RPMI7951 (cell line): ENCODE measurements at regions not wholly inside any gene's neighbourhood (a gene's known extent, or its start where the extent isn't known, plus 50 kb on each side); places are given as distances from the start of the nearest gene placed in this dataset.
A peak's percentile ranks its signal among the peaks of the same experiment; 100 is the strongest.

ENCODE experiments used
- DNase-seq: peaks from one replicate; pipeline ENCODE4 v3.0.0-alpha.2; 2012; ENCODE audit warnings: low read depth

DNA sequence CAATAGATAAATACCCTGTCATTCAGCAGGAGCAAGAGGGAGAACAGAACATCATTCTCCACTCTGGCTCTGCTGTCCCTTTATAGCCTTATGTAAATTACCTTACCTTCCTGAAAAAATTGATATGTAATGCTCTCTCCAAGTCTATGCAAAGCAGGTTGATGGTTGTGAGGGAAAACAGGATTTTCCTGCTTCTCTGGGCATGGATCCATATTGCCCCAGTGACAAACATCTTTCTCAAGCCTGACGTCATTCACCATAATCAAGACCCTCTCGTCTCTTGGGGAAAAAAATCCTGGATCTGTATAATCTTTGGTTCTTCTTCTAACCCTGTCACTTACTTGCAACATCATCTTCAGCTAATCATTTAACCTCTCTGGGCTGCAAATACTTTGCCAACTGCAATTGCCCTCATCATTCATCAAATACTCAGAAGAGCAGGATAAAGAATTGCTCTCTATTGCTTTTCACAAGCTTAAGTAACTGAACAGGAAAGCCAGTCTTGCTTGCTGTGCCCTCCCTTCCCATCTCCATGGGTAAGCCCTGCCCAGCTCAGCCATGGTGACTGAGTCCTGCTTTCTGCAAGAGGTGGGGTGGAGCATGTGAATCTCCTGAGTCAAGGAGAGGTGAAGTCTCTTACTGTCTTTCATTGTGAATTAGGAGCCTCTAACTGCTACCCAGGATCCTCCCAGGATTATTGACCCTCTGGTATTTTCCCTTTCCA, 123.7 kb upstream of the KLF7 start:
- no peak for DNase-seq

GRCh38 chr2:207290833-207291624, 125.3 kb upstream of the KLF7 start:
- no peak for DNase-seq

DNA sequence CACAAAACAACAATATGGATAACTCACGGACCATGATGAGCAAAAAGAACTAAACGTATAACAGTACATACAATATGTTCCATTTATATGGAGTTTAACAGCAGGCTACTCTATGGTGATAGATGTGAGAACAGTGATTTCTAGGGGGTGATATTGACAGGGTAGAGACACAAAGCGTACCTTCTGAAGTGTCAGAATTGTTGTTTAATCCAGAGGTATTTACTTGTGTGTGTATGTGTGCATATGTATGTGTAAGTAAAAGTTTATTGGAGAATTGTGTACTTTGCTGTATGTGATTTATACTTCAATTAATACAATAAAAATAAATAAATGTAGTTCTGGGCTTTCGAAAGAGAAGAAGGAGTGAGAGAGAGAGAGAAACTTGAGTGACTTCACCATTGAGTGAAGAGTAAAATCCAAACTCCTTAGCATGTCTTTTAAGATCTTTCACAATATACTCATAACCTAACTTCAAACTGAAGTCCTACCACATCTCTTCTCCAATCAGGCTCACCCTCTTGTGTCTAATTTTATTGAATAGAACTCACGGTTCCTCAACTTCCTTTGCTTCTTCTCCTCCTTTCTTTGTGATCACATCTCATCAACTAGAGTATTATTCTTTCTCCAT, 126.0 kb upstream of the KLF7 start:
- no peak for DNase-seq

DNA sequence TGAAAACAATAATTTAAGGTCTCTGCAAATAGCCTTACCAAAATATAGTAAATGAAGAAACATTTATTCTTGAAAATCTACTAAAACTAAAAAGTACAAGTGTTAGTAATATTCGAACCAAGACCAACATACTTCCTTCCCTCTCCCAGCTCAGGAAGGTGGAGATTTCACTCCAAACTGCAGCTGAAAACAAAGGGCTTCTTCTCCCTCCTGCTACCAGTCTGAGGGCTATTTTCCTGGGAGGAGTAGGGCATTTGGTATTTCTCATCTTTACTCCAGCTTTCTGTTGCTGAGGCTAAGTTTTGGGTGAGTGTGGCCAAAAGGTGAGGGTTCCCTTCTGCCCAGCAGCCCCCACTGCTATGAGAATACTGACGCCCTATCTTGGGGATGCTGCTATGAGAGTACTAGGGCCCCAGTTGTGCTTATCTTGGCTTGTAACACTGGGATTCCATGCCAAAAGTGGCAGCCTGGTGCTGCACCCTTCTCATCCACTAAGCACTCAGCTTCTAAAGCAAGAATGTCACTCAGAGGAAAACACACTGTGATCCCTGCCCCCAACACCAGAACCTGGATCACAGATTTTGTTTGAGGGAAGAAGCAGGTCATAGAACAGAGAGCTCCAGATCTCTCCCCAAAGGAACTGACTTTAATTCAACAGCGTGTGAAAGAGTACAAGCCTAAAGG, 130.7 kb upstream of the KLF7 start:
- DNase-seq, result no peak

GRCh38 chr2:207300817-207301216, 135.1 kb upstream of the KLF7 start:
- no peak for DNase-seq

GRCh38 chr2:207304761-207305160, 139.0 kb upstream of the KLF7 start:
- no peak for DNase-seq

- no peak for DNase-seq
These were observed 142.9 kb upstream of the KLF7 start for GRCh38 chr2:207308519-207309224.

- peak; percentile 98 for DNase-seq
These were observed 145.7 kb upstream of the KLF7 start for GRCh38 chr2:207311316-207312005.

GRCh38 chr2:207312006-207312356, 146.2 kb upstream of the KLF7 start:
- no peak for DNase-seq

GRCh38 chr2:207313947-207314346, 148.2 kb upstream of the KLF7 start:
- no peak for DNase-seq

DNA sequence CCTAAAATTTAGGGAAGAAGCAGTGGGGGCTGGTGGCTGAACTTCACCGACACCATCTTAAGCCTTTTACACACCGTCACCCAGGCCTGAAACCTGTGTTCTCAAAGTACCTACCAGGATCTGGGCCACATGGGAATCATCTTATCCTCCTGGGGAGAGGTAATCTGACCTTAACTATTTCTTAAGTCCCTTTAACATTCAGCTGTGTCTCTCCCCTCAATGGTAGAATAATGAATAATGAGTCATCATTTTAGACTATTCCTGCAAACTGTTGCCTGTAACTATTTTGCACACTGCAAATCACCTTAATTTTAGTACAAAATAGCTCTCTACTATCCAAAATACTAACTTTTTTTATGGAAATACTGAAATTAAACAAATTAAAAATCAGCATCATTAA, 149.4 kb upstream of the KLF7 start:
- peak; percentile 42 for DNase-seq

- DNase-seq, result no peak
These were observed 150.7 kb upstream of the KLF7 start for GRCh38 chr2:207316484-207316883.

DNA sequence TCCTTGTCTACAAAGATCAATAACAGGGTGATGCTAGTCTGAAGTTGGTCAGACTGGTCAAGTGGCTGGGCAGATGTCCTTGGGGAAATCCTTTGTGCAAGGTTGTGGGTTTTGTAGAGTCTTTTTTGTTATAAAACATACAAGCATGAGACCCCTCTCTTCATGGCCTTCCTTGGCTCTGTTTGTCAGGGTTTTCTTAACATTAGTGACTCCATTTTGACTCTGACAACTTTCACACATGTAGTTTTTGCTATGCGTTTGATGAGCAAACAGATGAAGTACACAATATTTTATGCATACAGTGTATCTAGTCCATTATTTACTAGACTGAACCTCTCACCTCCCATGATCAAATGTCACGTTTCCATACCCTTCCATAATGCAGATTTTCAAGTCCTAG, 151.2 kb upstream of the KLF7 start:
- no peak for DNase-seq

- DNase-seq, result no peak
These were observed 151.7 kb upstream of the KLF7 start for GRCh38 chr2:207317378-207317984.

- no peak for DNase-seq
These were observed 152.5 kb upstream of the KLF7 start for GRCh38 chr2:207318181-207318628.

DNA sequence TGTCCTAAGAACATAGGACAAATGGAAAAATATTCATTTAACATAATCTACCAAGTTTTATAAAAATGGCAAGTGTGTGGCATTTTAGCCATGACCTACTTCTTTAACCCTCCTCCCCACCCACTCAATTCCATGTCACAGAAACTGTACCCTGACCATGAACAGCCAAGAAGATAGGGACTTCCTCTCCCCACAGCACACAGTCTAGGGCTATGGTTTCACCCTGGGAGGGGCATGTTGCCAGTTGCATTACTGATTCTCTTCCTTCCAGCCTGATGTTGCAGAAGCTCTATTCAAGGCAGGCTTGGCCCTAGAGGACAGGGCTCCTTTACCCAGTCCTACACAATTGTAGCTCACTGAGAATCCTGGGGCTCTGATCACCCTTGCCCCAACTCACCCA, 153.6 kb upstream of the KLF7 start:
- DNase-seq, result no peak

GRCh38 chr2:207320381-207321159, 154.8 kb upstream of the KLF7 start:
- DNase-seq, result no peak

DNA sequence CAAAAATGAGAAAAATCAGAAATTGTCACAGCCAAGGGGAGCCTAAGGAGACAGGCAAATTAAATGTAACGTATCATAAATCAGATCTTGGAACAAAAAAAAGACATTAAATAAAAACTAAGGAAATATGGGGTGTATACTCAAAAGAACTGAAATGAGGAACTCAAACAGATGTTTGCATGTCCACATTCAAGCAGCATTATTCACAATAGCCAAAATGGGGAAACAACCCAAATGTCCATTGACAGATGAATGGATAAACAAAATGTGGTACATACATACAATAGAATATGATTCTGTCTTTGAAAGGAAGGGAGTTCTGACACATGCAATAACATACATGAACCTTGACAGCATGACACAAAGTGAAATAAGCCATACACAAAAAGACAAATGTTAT, 155.8 kb upstream of the KLF7 start:
- DNase-seq, result no peak

GRCh38 chr2:207324001-207324400, 158.3 kb upstream of the KLF7 start:
- no peak for DNase-seq

DNA sequence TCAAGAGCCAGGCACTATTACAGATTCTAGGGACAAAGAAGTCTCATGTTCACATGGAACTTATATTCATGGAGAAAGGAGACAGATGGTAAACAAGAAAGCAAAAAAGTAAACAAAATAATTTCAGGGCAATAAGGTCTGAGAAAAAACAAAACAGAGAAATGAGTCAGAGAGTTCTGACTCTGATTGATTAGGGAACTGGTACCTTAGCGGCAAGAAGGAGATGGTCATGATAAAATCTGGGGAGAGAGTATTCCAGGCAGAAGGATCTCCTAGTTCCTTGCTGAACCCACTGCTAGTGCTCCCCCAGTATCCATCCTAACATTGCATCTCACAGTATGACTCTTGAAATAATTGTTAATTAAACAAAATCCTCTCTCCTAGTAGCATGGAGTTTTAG, 161.8 kb upstream of the KLF7 start:
- DNase-seq, result no peak
